HG03558 (cell line): ENCODE measurements at regions not wholly inside any gene's neighbourhood (a gene's known extent, or its start where the extent isn't known, plus 50 kb on each side); places are given as distances from the start of the nearest gene placed in this dataset.

Source experiments
- ATAC-seq: cut with Tn5 transposase; IDR thresholded peaks from one replicate; pipeline ENCODE4 v1.9.1; 2021; ENCODE audit warnings: moderate number of reproducible peaks; ENCODE audit not compliant: unreplicated experiment; ENCODE audit errors: extremely low read depth

DNA sequence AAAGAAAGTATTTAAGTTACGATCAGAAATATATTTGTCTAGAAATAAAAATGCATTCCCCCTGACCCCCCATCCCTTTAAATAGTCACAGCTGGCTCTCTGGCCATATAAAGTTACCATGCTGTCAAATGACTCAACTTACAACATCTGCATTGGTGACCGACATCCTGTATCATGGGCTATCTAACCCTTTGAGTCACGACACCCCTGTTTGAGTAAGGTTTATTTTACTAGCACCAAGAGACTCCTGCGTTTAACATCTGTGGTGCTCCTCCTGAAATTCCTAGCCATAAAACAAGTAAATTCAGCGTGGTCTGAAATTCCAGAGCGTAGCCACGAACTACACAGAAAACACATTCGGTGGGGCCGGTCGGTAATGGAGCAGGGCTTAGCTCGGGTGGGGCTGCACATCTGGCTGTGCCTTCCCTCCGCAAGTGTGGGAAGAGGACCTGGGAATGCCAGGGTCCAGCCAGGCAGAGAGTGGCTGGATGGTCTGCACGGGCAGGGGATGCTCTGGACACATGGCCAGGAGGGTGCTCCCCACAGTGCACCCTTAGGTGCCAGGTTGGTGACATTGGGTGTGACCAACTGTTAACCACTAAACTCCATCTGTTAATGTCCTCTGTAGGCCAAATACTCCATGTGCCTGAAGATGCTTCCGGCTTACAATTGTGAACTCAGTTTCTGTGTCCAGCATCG, 53.0 kb upstream of the CLDN14 start:
- ATAC-seq: no peak

DNA sequence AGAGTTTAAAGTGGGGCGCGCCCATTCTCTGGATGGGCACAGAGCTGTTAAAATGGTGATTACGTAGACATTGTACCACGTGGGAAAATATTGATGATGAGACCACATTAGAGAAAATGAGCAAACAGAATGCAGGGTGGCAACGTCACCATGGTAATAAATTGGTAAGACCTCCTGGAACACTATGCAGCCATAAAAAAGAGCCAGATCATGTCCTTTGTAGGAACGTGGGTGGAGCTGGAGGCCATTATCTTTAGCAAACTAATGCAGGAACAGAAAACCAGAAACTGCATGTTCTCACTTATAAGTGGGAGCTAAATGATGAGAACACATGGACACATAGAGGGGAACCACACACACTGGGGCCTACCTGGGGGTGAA, 53.5 kb upstream of the CLDN14 start:
- ATAC-seq: no peak

DNA sequence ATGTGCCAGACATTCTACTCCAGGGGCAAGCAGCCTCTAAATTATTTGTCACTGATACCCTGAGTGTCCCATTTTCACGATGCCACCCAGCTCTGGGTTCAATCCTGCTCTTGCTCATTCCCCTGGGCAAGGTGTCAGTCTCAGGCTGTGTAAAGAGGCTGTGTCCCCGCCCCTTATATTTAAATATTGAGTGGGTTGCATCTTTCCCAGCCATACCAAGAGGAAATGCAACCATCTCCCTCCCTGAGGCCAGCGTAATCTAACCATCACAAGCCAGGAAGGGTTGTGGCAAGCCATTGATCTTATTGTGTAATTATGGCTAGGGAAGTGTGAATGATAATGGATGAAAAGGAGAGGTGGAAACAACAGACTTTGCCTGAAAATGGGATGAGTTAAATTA, 54.7 kb upstream of the CLDN14 start:
- no peak for ATAC-seq

DNA sequence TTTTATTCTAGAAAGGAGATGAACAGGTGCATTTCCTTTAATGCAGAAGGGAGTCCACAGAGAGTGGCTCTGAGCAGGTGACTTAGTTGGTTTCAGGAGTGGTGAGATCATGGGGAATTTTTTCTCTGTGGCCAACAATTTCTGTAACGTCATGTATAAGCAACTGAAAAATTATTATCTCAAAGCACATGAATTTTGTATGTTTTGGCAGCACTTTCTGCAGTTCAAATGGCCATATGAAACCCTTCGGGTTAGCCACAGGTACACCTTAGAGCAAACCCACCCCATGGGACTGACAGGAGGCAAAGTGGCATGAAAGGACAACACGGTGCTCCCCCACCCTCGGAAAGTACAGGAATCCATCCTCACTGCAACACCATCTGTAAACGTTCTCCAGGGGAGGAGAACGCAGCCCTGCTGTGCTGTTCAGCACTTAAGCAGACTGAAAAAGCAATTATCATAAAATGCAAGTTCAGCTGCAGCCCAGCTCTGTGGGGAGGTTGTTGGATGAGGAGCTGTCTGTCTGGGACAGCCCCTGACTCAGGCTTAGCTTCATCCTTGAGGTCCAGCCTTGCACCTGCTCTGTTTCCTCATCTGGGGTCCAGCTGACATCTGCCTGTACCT, 55.8 kb upstream of the CLDN14 start:
- peak; percentile 55 for ATAC-seq

DNA sequence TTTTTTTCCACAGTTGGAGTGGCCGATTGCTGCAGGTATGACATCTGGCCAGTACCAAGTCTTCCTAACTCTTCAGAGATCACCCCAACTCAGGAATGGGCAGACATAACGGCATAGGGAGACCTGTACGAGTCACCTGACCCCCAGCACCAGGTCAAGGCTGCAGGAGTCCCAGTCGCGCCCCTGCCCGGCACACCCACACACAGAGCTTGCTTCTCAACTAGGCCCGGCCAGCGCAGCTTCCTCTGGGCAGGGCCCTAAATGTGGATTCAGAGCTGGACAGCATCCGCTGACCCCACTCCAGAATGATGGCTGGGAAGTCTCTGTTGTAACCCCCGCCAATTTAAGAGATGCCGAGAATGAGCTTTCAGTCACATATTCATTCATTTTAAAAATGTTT, 58.8 kb upstream of the CLDN14 start:
- ATAC-seq: no peak

DNA sequence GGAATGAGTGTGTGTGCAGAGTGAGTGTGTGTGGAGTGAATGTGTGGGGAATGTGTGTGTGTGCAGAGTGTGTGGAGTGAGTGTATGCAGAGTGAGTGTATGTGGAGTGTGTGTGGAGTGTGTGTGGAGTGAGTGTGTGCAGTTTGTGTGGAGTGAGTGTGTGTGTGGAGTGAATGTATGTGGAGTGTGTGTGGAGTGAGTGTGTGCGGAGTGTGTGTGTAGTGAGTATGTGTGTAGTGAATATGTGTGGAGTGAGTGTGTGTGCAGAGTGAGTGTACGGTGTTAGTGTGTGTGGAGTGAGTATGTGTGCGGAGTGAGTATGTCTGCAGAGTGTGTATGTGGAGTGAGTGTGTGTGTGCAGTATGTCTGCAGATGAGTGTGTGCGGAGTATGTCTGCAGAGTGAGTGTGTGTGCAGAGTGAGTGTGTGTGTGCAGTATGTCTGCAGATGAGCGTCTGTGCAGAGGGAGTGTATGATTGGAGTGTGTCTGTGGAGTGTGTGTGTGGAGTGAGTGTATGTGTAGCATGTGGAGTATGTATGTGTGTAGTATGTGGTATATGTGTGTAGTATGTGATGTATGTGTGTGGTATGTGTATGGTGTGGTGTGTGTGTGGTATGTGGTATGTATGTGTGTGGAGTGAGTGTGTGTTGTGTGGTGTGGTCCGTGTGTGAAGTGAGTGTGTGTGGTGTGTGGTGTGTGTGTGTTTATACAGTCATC, 59.7 kb upstream of the CLDN14 start:
- ATAC-seq: no peak

DNA sequence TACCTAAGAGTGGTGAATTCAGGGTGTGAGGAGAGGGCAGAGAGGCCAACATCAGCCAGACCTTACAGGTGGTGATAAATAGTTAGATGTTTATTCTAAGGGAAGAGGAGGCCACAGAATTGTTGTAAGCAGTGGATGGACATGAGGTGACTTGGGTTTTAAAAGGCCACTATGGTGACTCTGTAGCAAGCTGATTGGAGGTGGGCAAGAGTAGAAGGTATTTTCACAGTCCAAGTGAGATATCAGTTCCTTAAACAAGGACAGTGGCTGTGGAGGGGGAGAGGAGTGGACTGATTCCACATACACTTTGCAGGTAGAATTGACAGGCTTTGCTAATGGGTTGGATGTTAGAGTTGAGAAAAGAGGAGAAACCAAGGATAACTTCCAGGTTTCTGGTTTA, 60.8 kb upstream of the CLDN14 start:
- no peak for ATAC-seq

DNA sequence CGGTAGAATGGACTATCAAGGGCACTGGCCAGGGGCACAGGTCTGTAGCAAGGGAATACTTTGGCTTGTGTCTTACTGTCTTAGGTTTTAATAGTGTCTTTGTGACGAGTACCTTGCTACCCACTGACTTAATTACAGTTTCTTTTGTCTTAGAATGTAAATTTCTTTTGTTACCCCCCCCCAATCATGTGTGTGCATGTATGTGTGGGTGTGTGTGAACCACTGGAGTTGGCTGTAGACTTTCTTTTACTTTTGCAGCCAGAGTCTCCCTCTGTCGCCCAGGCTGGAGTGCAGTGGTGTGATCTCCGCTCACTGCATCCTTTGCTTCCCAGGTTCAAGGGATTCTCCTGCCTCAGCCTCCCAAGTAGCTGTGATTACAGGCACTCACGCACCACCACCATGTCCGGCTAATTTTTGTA, 61.8 kb upstream of the CLDN14 start:
- ATAC-seq: no peak

DNA sequence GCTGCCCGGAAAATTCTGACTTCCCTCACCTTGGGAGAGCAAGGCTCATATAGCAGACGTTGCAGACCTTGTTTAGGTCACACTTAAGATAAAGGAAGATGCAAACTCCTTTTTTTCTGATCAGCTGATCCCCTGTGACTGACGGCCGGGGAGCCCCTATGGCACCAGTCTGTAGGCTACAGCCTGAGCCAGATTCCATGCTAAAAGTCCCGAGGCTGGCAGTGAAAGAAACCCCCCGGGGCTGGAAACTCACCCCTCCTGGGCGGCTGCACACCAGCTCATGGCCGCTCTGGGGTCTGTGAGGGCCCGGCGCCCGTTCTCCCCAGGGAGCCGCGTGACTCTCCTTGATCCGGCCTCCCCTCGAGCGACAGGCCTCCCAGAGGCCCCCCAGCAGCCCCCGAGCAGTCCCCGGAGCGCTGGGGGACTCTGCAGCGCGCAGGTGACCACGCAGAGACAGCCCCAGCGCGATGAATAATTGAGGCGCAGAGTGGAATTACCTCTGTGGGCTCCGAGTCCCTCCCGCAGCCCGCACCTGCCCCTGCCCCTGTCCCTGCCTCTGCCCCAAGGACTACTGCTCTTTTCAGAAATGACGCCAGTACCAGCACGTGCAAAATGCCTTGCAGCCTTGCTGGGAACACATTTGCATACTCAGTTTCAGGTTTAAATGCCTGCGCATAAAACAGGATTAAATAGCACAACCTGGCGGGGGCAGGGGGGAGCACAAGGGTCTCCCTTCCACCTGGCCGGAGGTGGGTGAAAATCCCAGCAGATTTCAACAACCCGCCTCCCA, 62.6 kb upstream of the CLDN14 start:
- no peak for ATAC-seq

DNA sequence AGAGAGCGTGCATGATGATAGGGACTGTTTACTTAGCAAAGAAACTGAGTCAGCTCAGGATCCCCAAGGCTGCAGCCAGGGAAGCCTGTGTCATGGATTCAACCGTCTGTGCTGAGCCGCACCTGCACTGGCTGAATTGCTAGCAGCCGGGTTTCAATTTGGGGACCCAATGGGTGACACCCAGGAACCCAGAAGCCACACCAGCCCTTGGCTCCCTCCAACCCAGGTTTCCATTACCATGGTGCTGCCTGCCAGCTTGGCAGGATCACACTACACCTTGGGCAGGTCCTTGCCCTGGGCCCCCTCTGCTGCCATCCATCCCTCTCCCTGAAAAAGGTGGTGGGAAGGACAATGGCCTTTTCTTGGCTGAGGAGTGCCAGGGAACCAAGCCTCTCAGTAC, 64.0 kb upstream of the CLDN14 start:
- no peak for ATAC-seq

DNA sequence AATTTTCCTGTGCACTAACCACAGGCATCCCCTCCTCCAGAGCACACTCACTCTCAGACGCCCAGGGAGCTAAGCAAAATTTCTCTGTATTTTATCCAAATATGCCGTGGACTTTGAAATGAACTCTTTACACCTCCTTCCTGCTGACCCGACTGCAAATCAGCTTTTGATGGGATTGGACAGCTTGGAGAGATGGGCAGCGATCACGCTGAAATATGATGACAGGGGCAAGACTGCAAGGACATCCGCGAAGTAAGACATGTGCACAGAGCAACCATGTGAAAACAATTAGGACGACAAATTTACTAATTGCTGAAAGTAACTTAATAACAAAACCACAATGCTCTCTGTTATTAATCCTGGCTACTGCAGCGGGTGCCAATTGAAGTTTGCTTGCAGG, 64.6 kb upstream of the CLDN14 start:
- no peak for ATAC-seq

DNA sequence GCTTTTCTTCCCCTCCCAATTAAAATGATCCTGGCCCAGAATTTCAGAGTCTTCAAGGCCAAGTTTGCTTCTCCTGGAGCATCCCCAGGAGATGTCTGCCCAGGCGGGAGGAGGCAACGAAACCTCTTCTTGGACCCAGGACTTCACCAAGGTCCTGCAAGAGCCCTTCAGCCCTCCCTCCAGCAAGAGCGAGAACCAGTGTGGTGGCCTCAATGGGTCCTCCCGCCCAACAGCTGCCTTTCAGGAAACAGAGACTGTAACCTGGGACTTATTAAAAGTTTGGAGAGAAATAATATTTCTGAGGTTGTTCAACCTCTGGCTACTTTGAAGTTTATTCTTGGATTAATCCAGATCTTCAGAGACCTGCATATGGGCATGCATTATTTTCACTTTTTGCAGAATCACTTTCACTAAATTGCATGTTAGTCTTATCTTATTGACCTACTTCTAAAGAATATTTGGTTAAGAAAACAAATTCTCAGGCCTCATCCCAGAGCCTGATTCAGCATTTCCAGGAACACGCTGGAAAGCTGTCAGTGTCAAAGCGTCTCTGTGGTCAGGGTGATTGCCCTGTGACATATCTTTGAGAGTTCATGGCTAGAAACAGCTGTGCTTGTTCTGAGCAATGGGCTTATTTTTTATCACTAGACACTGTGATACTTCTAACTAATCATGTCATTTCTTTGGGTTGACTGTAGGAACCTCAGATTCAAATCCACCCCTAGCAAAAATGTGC, 66.0 kb upstream of the CLDN14 start:
- no peak for ATAC-seq

DNA sequence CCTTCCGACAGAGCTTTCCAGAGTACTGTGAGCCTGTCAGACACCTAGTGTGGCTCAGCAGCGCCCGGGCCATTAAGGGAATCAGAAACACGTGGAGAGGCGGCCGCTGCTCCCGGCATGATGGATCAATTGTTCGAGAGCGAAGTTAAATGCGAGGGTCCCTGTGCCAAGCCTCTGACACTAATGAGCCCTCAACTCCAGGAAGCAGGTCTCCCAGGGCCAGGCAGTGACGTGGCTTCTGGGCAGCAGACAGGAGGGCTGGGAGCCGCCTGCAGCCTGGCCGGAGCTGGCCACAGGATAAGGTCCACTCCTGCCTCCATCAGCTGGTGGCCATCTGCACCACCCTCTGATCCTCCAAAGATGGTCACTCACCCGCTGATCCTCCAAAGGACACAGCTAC, 67.5 kb upstream of the CLDN14 start:
- ATAC-seq: no peak

DNA sequence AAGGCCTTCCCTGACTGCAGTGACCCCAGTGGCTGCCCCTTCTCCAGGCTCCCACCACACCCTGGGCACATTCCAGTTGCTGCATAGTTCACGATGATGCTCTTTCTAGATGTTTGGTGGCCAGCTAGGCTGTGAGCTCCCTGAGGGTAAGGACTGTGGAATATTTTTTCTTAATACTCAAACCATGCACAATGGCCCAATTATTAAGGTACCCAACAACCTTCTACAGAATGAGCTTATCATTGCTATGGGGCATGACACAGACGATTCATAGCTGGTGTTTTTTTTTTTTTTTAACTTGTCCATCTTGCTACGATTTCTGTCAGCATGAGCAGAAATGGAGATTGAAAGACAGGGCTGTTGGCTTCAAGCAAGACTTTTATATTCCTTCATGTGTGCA, 68.9 kb upstream of the CLDN14 start:
- ATAC-seq: no peak

DNA sequence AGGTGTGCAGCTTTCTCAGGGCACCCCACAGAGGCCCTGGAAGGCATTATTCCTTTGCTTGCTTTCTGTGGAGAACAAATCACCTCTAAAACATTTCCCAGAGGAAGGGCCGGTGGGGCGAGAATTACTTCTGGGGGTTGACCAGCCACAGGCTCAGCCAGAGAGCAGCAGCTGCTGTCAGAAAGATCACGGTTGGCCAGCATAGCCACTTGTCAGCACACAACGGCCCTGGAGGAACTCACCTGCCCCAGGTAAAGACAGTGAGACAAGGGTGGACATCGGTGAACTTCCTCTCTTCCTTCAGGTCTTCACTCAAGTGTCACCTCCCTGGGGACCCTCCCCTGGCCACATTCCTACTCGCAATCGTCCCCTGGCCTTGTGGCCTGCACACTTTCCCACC, 69.5 kb upstream of the CLDN14 start:
- no peak for ATAC-seq

DNA sequence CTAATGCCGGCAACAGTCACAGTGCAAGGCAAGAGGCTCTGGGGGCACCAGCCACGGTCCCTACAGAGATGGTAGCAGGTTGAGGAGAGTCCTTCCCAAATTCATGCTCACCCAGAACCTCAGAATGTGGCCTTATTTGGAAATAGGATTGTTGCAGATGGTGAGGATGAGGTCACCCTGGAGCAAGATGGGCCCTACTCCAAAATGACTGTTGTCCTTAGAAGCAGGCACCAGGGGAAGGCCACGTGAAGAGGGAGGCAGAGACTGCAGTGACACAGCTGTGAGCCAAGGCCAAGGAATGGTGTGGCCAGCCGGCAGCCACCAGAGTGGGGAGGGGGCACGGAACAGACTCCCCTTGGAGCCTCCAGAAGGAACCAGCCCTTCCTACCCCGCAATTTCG, 70.8 kb upstream of the CLDN14 start:
- no peak for ATAC-seq

DNA sequence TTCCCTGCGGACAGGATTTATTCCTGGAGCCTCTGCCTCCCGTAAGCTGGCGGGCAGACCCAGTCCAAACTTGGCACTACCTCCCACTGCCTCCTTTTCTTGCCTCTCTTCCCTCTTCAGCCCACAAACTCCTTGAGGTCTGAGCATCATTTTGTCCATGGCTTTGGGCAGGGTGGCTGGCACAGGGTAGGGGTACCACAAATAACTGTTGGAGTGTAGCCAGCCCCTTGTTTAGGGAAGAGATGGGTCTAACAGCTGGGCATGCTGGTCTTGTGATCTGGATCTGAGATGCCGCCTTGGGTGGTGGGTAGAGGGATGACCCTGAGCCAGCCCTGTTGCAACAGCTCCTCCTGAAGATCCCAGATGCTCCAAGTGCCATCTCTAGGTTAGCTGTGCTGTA, 71.4 kb upstream of the CLDN14 start:
- no peak for ATAC-seq

DNA sequence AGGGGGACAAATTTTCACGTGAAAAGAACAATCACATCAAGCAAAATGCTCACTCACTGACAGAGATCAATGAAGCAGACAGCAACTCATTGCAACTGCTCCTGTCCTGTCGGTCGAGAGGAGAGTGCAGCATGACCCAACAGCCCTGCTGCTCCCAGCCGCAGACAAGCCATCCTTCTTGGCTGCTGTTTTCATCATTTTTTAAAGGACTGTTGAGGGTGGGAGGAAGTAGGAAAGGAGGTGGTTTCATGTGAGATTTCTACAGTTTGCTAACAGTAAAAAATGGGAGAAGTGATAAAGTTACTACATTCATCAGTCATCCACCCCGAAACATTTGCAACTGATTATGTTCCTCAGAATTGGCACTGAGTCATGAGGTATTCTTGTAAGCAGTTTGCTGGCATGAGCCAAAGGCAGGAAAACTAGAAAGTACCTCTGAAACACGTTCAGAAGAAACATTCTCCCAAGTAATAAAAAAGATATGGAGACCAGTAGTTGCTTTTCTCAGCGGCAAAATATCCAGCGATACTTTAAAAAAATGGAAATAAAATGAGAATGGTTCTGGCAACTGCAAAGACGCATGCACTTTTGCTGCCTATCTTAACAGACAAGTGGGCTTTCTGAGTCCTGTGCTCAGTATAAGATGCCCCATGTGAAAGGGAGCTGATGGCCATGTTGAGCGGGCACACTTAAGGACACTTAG, 72.0 kb upstream of the CLDN14 start:
- ATAC-seq: no peak

DNA sequence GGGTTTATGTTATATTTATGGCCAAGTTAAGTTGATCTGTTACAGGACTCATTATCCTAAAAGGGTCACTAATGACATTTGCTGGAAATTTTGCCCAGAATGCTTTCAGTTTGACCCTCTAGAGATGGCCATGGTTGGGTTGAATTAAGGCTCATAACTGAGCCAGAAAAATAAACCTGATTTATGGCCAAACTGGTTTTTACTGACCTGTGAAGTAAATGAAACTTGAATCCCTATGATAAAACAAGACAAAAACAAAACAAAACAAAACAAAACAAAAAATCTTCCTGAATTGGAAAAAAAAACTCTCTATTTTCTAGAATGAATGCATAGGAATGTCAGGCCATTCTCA, 72.5 kb upstream of the CLDN14 start:
- no peak for ATAC-seq

DNA sequence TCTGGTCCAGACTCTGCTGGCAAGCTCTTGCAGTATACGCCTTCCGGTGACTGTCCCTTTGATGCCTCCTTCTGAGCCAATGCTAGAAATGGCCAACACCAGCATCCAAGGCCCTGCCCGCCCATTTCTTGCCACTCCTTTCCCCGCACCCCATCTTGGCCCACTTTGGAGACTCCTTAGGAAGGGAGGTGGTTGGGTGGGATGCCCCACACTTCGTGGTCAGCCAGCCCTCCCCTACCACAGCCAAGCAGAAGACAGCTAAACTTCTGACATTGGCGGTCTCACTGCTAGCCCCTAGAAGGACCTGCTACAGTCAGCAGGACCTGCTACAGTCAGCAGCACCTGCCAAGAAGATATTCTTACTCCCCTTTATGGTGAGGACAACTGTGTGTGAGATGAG, 73.5 kb upstream of the CLDN14 start:
- ATAC-seq: no peak
